ENCODE measurements at regions not wholly inside any gene's neighbourhood (a gene's known extent, or its start where the extent isn't known, plus 50 kb on each side); places are given as distances from the start of the nearest gene placed in this dataset.
"Not testable (repeated sequence)": the region's sequence is repeated elsewhere in the genome, so short reads cannot be mapped to it uniquely, and the experiment has no call there.

- DNase-seq = no peak
Observed at GRCh38 chr3:182143903-182144302, 432.2 kb downstream of the SOX2 start.

GRCh38 chr3:182148360-182148759 is 436.6 kb downstream of the SOX2 start:
- DNase-seq = no peak

GRCh38 chr3:182149594-182149993 is 437.9 kb downstream of the SOX2 start:
- no peak for DNase-seq

- not testable (repeated sequence) for DNase-seq
Observed at GRCh38 chr3:182156326-182156725, 444.6 kb downstream of the SOX2 start.

GRCh38 chr3:182165234-182165633 is 453.5 kb downstream of the SOX2 start:
- no peak for DNase-seq

GRCh38 chr3:182172534-182172933 is 460.8 kb downstream of the SOX2 start:
- no peak for DNase-seq

- DNase-seq = no peak
Observed at GRCh38 chr3:182178488-182179200, 466.9 kb downstream of the SOX2 start.

- no peak for DNase-seq
Observed at GRCh38 chr3:182179631-182180030, 467.9 kb downstream of the SOX2 start.

GRCh38 chr3:182180654-182181385 is 469.1 kb downstream of the SOX2 start:
- no peak for DNase-seq

- no peak for DNase-seq
Observed at GRCh38 chr3:182182531-182182968, 470.8 kb downstream of the SOX2 start.

GRCh38 chr3:182183716-182184430 is 472.1 kb downstream of the SOX2 start:
- DNase-seq = no peak

GRCh38 chr3:182185313-182185712 is 473.6 kb downstream of the SOX2 start:
- no peak for DNase-seq

- no peak for DNase-seq
Observed at GRCh38 chr3:182190056-182190455, 478.3 kb downstream of the SOX2 start.

GRCh38 chr3:182198345-182198744 is 486.6 kb downstream of the SOX2 start:
- DNase-seq = no peak

GRCh38 chr3:182201456-182202168 is 489.9 kb downstream of the SOX2 start:
- no peak for DNase-seq

- no peak for DNase-seq
Observed at GRCh38 chr3:182212479-182213076, 500.9 kb downstream of the SOX2 start.

GRCh38 chr3:182214416-182214815 is 502.7 kb downstream of the SOX2 start:
- no peak for DNase-seq

GRCh38 chr3:182215881-182216280 is 504.2 kb downstream of the SOX2 start:
- no peak for DNase-seq

- no peak for DNase-seq
Observed at GRCh38 chr3:182216311-182216970, 504.7 kb downstream of the SOX2 start.

GRCh38 chr3:182220013-182220412 is 508.3 kb downstream of the SOX2 start:
- no peak for DNase-seq

GRCh38 chr3:182220471-182220870 is 508.7 kb downstream of the SOX2 start:
- no peak for DNase-seq

GRCh38 chr3:182226995-182227394 is 515.3 kb downstream of the SOX2 start:
- DNase-seq = no peak
